ENCODE measurements at regions not wholly inside any gene's neighbourhood (a gene's known extent, or its start where the extent isn't known, plus 50 kb on each side); places are given as distances from the start of the nearest gene placed in this dataset.

DNA sequence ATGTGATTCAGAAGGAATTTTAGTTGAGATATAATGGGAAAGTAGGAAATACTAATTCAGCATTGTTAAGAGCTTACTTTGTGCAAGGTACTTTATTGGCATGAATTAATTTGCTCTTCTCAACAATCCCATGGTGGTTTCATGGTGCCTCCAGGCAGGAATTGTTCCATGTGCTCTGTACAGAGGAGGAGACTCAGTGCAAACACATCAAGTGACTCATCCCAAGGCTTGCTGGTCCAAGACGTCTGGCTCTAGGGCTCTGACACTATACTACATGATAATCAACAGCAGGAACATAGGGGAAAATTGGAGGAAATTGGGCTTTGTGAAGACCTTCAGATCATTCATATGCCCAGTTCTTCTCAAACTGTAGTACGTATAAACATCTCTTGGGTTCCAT, 66.5 kb upstream of the PRKG1 start:
- TF ChIP-seq CTCF (IDR thresholded peaks at IDR 0.05), result no peak
- TF ChIP-seq POLR2A (IDR thresholded peaks at IDR 0.05), result no peak

Measured in body of pancreas (tissue), 4 donors.